HEK293T (cell line): ENCODE measurements at regions not wholly inside any gene's neighbourhood (a gene's known extent, or its start where the extent isn't known, plus 50 kb on each side); places are given as distances from the start of the nearest gene placed in this dataset.

Experiments used
- CTCF ChIA-PET: fragments of 350-600 bp; formaldehyde crosslinking; extraction: SDS; loops from one replicate; lab custom pipeline; 2021; ENCODE audit warnings: antibody characterized with exemption, inconsistent platforms; lab: Yijun Ruan, JAX
- POLR2A ChIA-PET: fragments of 350-600 bp; formaldehyde crosslinking; extraction: SDS; loops from one replicate; lab custom pipeline; 2020; ENCODE audit warnings: antibody characterized with exemption, inconsistent platforms; lab: Yijun Ruan, JAX
- DNase-seq: peaks from one replicate; pipeline ENCODE4 v3.0.0; 2012; ENCODE audit warnings: mixed read lengths; ENCODE audit errors: extremely low spot score
- ARNT ChIP-seq: fragments of 450-650 bp; IDR thresholded peaks from 2 replicates; pipeline ENCODE4 v1.6.1; 2017; ENCODE audit warnings: mild to moderate bottlenecking
- BHLHE40 ChIP-seq: fragments of 450-650 bp; IDR thresholded peaks from 2 replicates; pipeline ENCODE4 v1.6.1; 2016; ENCODE audit warnings: mild to moderate bottlenecking, moderate library complexity, borderline replicate concordance
- CTBP1 ChIP-seq: fragments of 450-650 bp; IDR thresholded peaks from 2 replicates; pipeline ENCODE4 v1.6.1; 2016; ENCODE audit warnings: borderline replicate concordance
- ELF4 ChIP-seq: fragments of 450-650 bp; IDR thresholded peaks from 2 replicates; pipeline ENCODE4 v1.6.1; 2017; ENCODE audit warnings: antibody characterized with exemption
- FOXA1 ChIP-seq: fragments of 450-650 bp; IDR thresholded peaks from 2 replicates; pipeline ENCODE4 v1.6.1; 2016; ENCODE audit warnings: mild to moderate bottlenecking
- FOXK2 ChIP-seq: fragments of 450-650 bp; IDR thresholded peaks from 2 replicates; pipeline ENCODE4 v1.6.1; 2016; ENCODE audit warnings: mild to moderate bottlenecking
- FOXM1 ChIP-seq: fragments of 450-650 bp; IDR thresholded peaks from 2 replicates; pipeline ENCODE4 v1.6.1; 2017; ENCODE audit warnings: mild to moderate bottlenecking, borderline replicate concordance
- HDGF ChIP-seq: fragments of 450-650 bp; IDR thresholded peaks from 2 replicates; pipeline ENCODE4 v1.6.1; 2017; ENCODE audit warnings: antibody characterized with exemption, borderline replicate concordance
- L3MBTL2 ChIP-seq: fragments of 450-650 bp; conservative IDR thresholded peaks from 2 replicates; pipeline ENCODE4 v1.6.1; 2016; ENCODE audit warnings: mild to moderate bottlenecking
- LEF1 ChIP-seq: fragments of 450-650 bp; IDR thresholded peaks from 2 replicates; pipeline ENCODE4 v1.6.1; 2017; ENCODE audit warnings: mild to moderate bottlenecking, borderline replicate concordance
- NFRKB ChIP-seq: fragments of 450-650 bp; IDR thresholded peaks from 2 replicates; pipeline ENCODE4 v1.6.1; 2016; ENCODE audit warnings: mild to moderate bottlenecking, moderate library complexity
- SP1 ChIP-seq: fragments of 450-650 bp; IDR thresholded peaks from 2 replicates; pipeline ENCODE4 v1.6.1; 2017
- SUZ12 ChIP-seq: fragments of 450-650 bp; IDR thresholded peaks from 2 replicates; pipeline ENCODE4 v1.6.1; 2016; ENCODE audit warnings: mild to moderate bottlenecking
- TARDBP ChIP-seq: fragments of 450-650 bp; IDR thresholded peaks from 2 replicates; pipeline ENCODE4 v1.6.1; 2016
- ZNF384 ChIP-seq: fragments of 450-650 bp; IDR thresholded peaks from 2 replicates; pipeline ENCODE4 v1.6.1; 2016
- TF ChIP-seq, protein P1 (sequence below): fragments of 450-650 bp; IDR thresholded peaks from 2 replicates; pipeline ENCODE4 v1.6.1; 2016

- ChIA-PET CTCF (no interaction called here), POLR2A (no interaction called here)
- no peak for TF ChIP-seq SP1
- TF ChIP-seq, protein P1, sequence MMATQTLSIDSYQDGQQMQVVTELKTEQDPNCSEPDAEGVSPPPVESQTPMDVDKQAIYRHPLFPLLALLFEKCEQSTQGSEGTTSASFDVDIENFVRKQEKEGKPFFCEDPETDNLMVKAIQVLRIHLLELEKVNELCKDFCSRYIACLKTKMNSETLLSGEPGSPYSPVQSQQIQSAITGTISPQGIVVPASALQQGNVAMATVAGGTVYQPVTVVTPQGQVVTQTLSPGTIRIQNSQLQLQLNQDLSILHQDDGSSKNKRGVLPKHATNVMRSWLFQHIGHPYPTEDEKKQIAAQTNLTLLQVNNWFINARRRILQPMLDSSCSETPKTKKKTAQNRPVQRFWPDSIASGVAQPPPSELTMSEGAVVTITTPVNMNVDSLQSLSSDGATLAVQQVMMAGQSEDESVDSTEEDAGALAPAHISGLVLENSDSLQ, result no peak
- no peak for DNase-seq
Measured at GRCh38 chr1:87783315-87783714, 454.6 kb downstream of the LMO4 start.

DNA sequence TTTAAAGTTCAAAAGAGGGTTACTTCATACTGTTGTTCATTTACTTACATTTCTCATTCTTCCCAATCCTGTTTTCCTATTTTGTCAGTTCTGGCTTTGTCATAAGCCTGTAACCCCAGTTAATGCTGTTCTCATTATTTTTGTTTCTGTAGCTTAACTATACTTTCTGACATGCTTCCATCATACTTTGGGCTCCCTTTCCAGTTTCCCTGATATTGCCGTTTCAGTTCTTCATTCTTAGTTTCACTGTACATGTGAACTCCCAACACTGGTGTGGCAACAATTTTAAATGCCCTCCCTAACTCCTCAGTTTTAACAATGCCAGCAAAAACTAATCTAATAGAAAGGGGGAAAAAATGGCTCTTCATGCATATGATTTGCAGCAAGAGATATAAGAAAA, 456.7 kb downstream of the LMO4 start:
- POLR2A ChIA-PET, result no interaction called here
- DNase-seq, result no peak
- CTCF ChIA-PET, result no interaction called here
- TF ChIP-seq TARDBP (no peak), L3MBTL2 (no peak), FOXA1 (no peak), ARNT (no peak), BHLHE40 (no peak), FOXM1 (no peak), ELF4 (no peak), CTBP1 (no peak), SP1 (no peak), FOXK2 (no peak), NFRKB (no peak), ZNF384 (no peak), LEF1 (no peak)
- TF ChIP-seq, protein P1, result no peak

GRCh38 chr1:87786229-87786628, 457.5 kb downstream of the LMO4 start:
- POLR2A ChIA-PET, result no interaction called here
- DNase-seq, result no peak
- TF ChIP-seq TARDBP (no peak), SUZ12 (no peak), FOXA1 (no peak), ZNF384 (no peak), CTBP1 (no peak)
- CTCF ChIA-PET, result no interaction called here

GRCh38 chr1:87786861-87787545, 458.3 kb downstream of the LMO4 start:
- TF ChIP-seq L3MBTL2 (no peak), TARDBP (no peak), NFRKB (no peak), ZNF384 (no peak), FOXM1 (no peak), SP1 (no peak), LEF1 (no peak), BHLHE40 (no peak), ARNT (no peak), ELF4 (no peak), CTBP1 (no peak), FOXA1 (no peak)
- TF ChIP-seq, protein P1, result no peak
- ChIA-PET POLR2A (no interaction called here), CTCF (no interaction called here)
- no peak for DNase-seq

DNA sequence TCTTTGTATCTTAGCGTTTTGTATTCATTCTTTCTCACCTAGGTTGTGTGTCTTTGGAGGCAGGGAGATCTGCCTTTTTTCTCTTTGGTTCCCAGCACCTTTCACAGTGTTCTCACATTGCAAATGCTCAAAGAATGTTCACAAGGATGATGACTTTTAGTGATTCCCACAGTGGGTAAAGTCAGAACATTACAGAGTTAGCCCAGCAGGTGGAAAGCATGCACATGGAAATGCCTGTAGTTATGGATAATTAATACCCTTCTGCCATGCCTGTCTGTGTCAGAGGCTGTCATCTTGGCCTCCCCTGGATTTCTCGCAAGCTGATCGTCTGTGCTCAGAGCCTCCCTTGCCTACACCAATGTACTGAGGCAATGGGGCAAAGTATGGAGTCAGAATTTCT, 458.9 kb downstream of the LMO4 start:
- CTCF ChIA-PET, result interaction anchor here (0.7 kb wide), 1 partner anchor 166 kb away, joined by 3 read pairs; no protein-coding TSS in a partner anchor
- DNase-seq, result no peak
- POLR2A ChIA-PET, result no interaction called here
- TF ChIP-seq L3MBTL2 (no peak), NFRKB (no peak), SUZ12 (no peak), FOXK2 (no peak), TARDBP (no peak), FOXM1 (no peak), BHLHE40 (no peak), ZNF384 (no peak), SP1 (no peak), ARNT (no peak)
- TF ChIP-seq, protein P1, result no peak

DNA sequence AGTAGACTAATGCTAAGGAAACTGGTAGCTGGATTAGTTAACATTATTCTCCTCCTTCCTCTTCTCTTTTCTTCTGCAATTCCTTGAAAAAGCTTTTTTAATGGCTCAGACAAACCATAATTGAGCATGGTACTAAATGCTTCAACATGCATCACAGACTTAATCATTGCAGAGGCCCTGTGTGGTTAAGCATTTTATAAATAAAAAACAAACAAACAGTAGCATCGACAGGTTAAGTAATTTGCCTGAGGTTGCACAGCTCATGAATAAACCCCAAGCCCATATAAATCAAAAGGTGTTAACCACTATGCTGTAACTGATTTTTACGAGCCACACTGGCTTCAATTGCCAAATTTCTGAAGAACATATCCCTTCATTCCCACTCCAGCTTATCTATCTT, 462.1 kb downstream of the LMO4 start:
- ChIA-PET CTCF (no interaction called here), POLR2A (no interaction called here)
- DNase-seq, result no peak
- TF ChIP-seq FOXA1, result no peak
- TF ChIP-seq SP1, result no peak
- TF ChIP-seq LEF1, result no peak
- no peak for TF ChIP-seq FOXK2
- no peak for TF ChIP-seq L3MBTL2
- TF ChIP-seq ZNF384, result no peak
- TF ChIP-seq ARNT, result no peak
- TF ChIP-seq NFRKB, result no peak
- no peak for TF ChIP-seq ELF4
- no peak for TF ChIP-seq HDGF
